Stimulated activated naive CD8-positive, alpha-beta T cell treated with anti-CD3 and anti-CD28 coated beads, Interleukin-15, Interleukin-2, amounts not matched to agents 100 U/mL and 50 U/mL, for 24 hours (primary cell): ENCODE measurements at regions not wholly inside any gene's neighbourhood (a gene's known extent, or its start where the extent isn't known, plus 50 kb on each side); places are given as distances from the start of the nearest gene placed in this dataset.

Experiments
- ATAC-seq: fragments of 150-1000 bp; cut with Tn5 transposase; one replicate; pipeline ENCODE4 v1.10.0; 2021
- DNase-seq: peaks from one replicate; pipeline ENCODE4 v3.0.0; 2021

- ATAC-seq (no peak), DNase-seq (no peak)
These were observed 119.9 kb downstream of the FAM43A start for GRCh38 chr3:194805546-194805945.

DNA sequence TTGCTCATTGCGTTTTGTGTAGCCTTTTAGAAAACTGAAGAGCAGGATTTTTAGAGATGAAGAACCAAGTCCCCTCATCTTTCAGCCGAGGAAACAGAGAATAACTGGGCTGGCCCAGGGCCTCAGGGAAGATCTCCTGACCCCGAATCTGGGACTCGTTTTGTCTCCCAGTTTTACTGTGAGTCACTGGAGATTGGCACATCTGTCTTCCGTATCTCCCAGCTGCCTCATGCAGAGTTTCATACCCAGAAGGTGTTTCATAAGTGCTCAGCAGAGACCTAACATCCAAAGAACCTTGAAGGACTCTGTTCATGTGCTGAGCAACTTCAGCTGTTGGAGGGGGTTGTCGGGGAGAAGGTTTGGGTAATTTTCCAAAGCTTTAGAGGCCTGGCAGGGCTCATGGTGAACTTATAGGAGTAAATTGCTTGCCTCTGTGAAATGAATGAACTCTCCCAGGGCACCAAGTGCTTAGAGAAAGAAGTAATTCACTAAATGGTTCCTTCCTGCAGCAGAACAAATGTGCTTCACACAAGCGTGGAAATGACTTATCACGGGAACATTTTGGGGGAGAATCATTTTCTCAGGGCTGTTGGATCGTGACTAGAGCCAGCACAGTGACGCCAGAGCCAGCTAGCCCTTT, 121.4 kb downstream of the FAM43A start:
- ATAC-seq (no peak), DNase-seq (no peak)

DNA sequence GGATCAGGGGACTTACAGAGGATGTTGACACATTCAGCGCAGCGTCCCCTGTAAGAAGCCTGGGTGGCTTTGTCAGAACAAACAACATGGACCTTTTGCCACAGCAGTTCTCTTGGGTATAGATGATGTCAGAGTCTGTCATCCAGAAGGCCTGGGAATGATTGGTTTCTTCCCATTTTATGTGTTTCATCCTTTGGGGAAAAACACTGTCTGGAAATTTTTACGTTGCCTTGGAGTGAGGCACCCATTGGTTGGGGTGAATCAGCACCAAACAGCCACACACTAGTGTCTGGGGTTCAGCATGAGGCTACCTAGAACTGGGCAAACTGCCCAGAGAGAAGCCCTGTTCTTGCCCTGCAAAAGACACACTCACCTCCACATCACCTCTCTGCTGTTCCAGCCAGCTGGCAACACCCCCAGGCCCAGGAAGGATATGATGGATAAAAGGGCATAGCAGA, 123.0 kb downstream of the FAM43A start:
- ATAC-seq (no peak), DNase-seq (no peak)

- no peak for ATAC-seq
These were observed 123.7 kb downstream of the FAM43A start for GRCh38 chr3:194809382-194809781.

DNA sequence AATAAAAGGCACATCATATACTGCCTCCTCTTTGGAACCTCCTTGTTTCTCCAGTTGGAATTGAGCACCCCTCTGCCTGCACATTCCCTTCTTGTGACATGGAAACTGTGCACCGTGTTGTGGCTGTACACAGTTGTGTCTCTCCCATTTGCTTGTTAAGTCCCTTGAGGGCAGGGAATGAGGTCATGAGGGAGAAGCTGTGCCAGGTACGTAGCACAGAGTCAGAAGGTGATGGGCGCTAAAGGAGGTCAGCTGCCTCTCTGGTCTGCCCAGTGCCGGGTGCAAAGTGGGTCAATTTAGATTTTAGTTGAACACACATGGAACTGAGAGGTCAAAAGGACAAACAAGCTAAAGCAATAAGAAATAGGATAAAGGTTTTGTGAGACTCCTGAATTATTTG, 124.4 kb downstream of the FAM43A start:
- ATAC-seq (no peak), DNase-seq (no peak)

More at GRCh38 chr3:194809382-194809781, 123.7 kb downstream of the FAM43A start:
- no peak for DNase-seq

GRCh38 chr3:194811118-194811517, 125.4 kb downstream of the FAM43A start:
- ATAC-seq (no peak), DNase-seq (no peak)

DNA sequence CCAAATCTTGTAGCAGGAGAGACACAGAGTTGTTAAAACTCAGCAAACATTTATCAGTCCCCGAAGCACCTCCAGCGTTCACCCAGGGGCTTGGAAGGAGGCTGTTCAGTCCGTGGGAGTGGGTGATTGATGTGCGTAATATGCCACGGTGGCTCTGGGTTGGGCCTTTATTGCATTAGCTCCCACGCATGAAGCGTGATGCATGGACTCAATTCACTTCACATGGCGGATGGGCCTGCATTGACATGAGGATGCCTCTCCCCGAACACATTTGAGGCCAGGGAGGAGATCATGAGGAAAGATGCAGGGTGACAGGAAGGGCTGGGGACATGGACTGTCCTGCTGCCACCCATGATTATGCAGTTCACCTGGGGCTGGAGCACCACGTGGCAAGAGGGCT, 126.5 kb downstream of the FAM43A start:
- DNase-seq: no peak
- ATAC-seq: no peak

DNA sequence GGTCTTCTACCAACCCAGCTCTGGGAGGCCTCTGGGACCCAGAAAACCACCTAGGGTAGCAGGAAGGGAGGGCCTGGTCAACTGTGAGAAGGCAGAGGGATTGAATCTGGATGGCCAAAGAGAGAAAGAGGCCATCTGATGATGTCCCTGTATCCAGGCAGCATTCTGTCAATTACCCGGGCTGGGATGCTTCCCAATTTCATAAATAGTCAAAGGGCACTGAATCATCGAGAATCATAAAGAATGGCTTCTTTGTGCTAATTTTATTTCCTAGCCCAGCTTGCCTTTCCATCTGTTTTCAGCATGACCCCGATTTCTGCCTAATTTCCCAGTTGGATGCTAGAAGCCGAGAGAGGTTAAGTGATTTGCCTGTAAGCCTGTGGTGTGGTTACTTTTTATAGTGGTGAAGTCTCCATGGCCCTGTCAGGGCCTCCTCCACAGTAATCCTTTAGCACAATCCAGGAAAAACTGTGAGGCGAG, 129.2 kb downstream of the FAM43A start:
- ATAC-seq (no peak), DNase-seq (no peak)

GRCh38 chr3:194816748-194817591, 131.3 kb downstream of the FAM43A start:
- DNase-seq (no peak), ATAC-seq (no peak)

- no peak for ATAC-seq
These were observed 131.9 kb downstream of the FAM43A start for GRCh38 chr3:194817592-194817930.

DNA sequence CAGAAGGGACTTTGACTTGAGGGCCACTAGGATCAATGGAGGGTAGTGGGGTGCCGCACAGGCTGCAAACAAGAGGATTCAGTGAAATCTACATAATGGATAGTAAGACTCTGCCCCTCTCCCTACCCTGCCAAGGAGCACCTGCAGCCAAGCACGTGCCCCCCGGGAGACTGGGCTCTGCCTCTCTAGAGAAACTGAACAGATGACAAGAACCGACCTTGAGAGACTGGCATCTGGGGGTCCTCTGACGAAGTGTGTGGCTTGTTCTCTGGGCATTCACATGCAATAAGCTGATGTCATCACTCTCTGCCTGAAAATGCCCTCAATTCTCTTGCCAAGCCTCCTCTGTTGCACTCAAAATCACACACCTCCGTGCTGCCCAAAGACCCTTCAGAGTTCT, 132.3 kb downstream of the FAM43A start:
- ATAC-seq (no peak), DNase-seq (no peak)

More at GRCh38 chr3:194817592-194817930, 131.9 kb downstream of the FAM43A start:
- no peak for DNase-seq

DNA sequence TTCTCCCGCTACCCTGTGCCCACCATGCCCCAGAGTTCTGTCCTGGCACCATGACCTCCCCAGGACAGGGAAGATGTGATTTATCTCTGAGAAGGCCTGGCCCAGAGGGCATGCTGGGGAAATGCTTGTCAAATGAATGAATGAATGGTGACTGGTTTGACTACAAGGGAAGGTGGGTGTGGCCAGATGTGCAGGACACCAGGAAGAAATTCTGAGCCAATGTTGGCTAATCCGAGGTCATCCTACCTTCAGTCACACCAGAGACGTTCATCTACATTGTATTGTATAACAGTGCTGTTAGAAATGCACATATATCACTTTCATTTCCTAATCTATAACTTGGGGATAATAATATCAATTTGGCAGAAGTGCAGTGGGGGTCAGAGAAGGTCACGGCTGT, 138.4 kb downstream of the FAM43A start:
- ATAC-seq: no peak
- no peak for DNase-seq

GRCh38 chr3:194824701-194825111, 139.0 kb downstream of the FAM43A start:
- no peak for DNase-seq

GRCh38 chr3:194826594-194826993, 140.9 kb downstream of the FAM43A start:
- no peak for ATAC-seq
- no peak for DNase-seq

More at GRCh38 chr3:194824701-194825111, 139.0 kb downstream of the FAM43A start:
- no peak for ATAC-seq

GRCh38 chr3:194827486-194827885, 141.8 kb downstream of the FAM43A start:
- ATAC-seq (no peak), DNase-seq (no peak)

GRCh38 chr3:194828116-194828515, 142.4 kb downstream of the FAM43A start:
- no peak for DNase-seq
- no peak for ATAC-seq

DNA sequence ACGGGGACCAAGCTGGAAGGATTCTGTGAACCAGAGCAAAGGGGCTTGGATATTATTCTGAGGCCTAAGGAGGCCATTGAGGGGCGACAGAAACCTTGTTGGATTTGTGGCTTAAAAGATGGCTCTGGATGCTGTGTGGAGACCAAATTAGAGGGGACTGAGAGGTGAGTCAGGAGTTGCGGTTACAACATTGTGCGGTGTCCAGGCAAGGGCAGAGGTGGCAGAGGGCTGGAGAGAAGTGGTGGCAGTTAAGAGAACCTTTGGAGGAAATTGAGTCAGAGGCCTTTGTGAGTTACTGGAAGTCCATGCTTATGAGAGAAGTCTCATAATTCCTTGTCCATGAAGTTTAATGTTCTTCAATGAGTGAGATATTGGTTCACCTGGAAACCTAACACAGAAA, 143.2 kb downstream of the FAM43A start:
- DNase-seq (no peak), ATAC-seq (no peak)

DNA sequence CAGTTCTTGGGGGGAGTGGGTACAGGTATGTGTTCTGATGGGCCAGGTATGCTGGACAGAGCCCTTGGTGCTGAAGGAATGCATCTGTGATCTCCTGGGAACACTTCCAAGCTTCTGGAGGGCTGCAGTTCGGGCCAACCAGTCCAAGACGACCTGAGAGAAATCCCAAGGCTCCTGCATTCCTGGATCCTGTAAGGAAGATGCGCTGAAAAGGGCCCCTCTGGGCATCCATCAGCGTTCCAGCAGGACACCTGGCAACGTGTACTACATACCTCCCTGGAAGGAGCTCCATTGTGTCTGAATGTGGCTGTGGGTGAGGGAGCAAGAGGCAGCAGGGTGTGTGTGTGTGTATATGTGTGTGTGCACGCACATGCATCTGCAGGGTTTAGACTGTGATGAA, 144.7 kb downstream of the FAM43A start:
- DNase-seq (no peak), ATAC-seq (no peak)

DNA sequence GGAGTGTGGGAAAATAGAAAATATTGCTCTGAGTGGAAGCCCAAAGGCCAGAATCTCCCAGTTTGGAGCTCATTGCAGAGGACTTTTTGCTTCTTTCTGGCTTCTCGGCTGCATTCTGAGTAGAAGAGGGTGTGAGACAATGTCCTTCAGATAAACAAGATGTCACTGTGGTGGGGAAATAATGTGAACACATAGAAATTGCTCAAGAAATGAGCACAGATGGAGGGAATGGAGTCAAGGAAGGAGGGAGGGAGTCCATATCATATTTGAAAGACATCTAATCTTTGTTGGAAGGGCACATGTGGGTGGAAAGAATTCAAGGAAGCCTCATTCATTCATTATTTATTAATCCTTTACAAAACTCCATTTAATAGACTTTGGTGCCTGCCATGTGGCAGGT, 145.3 kb downstream of the FAM43A start:
- ATAC-seq (no peak), DNase-seq (no peak)

DNA sequence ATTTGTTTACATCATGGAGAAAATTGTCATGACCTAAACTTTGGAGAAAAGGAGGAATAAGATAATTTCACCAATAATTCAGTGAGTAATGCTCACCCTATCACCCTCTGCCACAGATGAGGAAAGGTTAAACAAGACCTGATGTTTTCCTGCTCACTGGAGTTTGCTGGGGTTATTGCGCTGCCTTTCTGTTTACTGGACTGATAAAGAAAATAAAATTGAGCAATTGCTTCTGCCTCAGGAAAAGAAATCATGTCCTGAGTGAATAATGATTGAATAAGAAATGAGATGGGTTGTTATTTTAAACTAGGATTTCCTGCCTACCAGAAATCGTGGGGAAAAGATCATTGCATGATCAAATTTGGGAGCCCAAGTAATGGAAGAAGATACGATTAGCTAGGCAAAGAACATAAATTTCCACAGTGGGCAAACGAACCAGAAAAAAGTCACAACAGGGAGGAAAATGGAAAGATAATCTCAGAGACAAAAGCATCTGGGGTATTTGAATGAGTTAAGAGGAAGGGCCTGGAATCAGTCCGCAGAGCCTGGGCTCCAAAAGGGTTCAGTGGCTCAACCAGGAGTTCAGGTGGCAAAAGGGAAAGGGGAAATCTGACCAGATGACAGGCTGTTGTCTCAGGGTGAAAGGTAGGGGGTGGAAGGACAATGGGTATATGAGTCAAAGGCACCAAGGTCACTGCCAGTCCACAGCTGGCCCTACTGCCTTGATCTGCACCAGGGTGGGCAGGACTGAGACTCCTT, 146.8 kb downstream of the FAM43A start:
- DNase-seq: no peak
- ATAC-seq: no peak

- DNase-seq (no peak), ATAC-seq (no peak)
These were observed 147.6 kb downstream of the FAM43A start for GRCh38 chr3:194833114-194833910.

GRCh38 chr3:194836661-194837060, 151.0 kb downstream of the FAM43A start:
- no peak for DNase-seq
- ATAC-seq: no peak
